HL-60 (cell line): ENCODE measurements at regions not wholly inside any gene's neighbourhood (a gene's known extent, or its start where the extent isn't known, plus 50 kb on each side); places are given as distances from the start of the nearest gene placed in this dataset.

ENCODE experiments used
- CTCF ChIP-seq: IDR thresholded peaks from one replicate; pipeline ENCODE4 v1.5.1; 2011; ENCODE audit warnings: low read length, control low read depth, inconsistent platforms; ENCODE audit not compliant: insufficient read depth
- GABPA ChIP-seq: IDR thresholded peaks from 2 replicates; pipeline ENCODE4 v1.6.1; 2012; ENCODE audit warnings: low read depth
- POLR2AphosphoS5 ChIP-seq: IDR thresholded peaks from 2 replicates; pipeline ENCODE4 v1.6.1; 2012; ENCODE audit warnings: low read depth

GRCh38 chr6:50277774-50278173 is 228.0 kb upstream of the DEFB112 start:
- TF ChIP-seq CTCF (no peak), POLR2AphosphoS5 (no peak), GABPA (no peak)
